Activated naive CD4-positive, alpha-beta T cell treated with anti-CD3 and anti-CD28 coated beads, Interleukin-2, amount 50 U/mL, for 24 hours (primary cell): ENCODE measurements at regions not wholly inside any gene's neighbourhood (a gene's known extent, or its start where the extent isn't known, plus 50 kb on each side); places are given as distances from the start of the nearest gene placed in this dataset.

Experiments
- H3K27ac Mint-ChIP-seq: one replicate; pipeline ENCODE4 v1.8.0; 2021; ENCODE audit warnings: mild to moderate bottlenecking, mixed read lengths
- H3K27me3 Mint-ChIP-seq: one replicate; pipeline ENCODE4 v1.8.0; 2021; ENCODE audit warnings: mixed read lengths
- H3K36me3 Mint-ChIP-seq: one replicate; pipeline ENCODE4 v1.8.0; 2021; ENCODE audit warnings: mixed read lengths
- H3K4me1 Mint-ChIP-seq: one replicate; pipeline ENCODE4 v1.8.0; 2021; ENCODE audit warnings: mixed read lengths
- H3K4me3 Mint-ChIP-seq: one replicate; pipeline ENCODE4 v1.8.0; 2021; ENCODE audit warnings: mild to moderate bottlenecking, mixed read lengths
- H3K9me3 Mint-ChIP-seq: one replicate; pipeline ENCODE4 v1.8.0; 2021; ENCODE audit warnings: mixed read lengths

- H3K27me3 Mint-ChIP-seq = no peaks in the 10 kb centered on the region
- H3K4me1 Mint-ChIP-seq = peaks cover 12% of the 10 kb centered on the region
- peaks cover 1% of the 10 kb centered on the region for H3K36me3 Mint-ChIP-seq
- H3K4me3 Mint-ChIP-seq = no peak overlapping the region
- H3K9me3 Mint-ChIP-seq = no peaks in the 10 kb centered on the region
- no peak overlapping the region for H3K27ac Mint-ChIP-seq
Measured at GRCh38 chr11:69233744-69234570, 60.0 kb upstream of the MYEOV start.

- H3K9me3 Mint-ChIP-seq = no peaks in the 10 kb centered on the region
- no peak overlapping the region for H3K4me3 Mint-ChIP-seq
- no peaks in the 10 kb centered on the region for H3K27me3 Mint-ChIP-seq
- H3K4me1 Mint-ChIP-seq = peaks cover 16% of the 10 kb centered on the region
- H3K36me3 Mint-ChIP-seq = peaks cover 1% of the 10 kb centered on the region
- no peak overlapping the region for H3K27ac Mint-ChIP-seq
Measured at GRCh38 chr11:69234740-69235710, 58.9 kb upstream of the MYEOV start.

GRCh38 chr11:69238573-69239351 lies 55.2 kb upstream of the MYEOV start:
- peak overlapping the region; percentile 16 for H3K4me3 Mint-ChIP-seq
- peaks cover 3% of the 10 kb centered on the region for H3K36me3 Mint-ChIP-seq
- peaks cover 32% of the 10 kb centered on the region for H3K4me1 Mint-ChIP-seq
- H3K9me3 Mint-ChIP-seq = no peaks in the 10 kb centered on the region
- no peaks in the 10 kb centered on the region for H3K27me3 Mint-ChIP-seq
- peak overlapping the region; percentile 90 for H3K27ac Mint-ChIP-seq

GRCh38 chr11:69239641-69240040 lies 54.3 kb upstream of the MYEOV start:
- Mint-ChIP-seq H3K4me3 (no peak overlapping the region), H3K4me1 (peaks cover 32% of the 10 kb centered on the region), H3K27ac (peak overlapping the region; percentile 62), H3K9me3 (no peaks in the 10 kb centered on the region), H3K36me3 (peaks cover 3% of the 10 kb centered on the region), H3K27me3 (no peaks in the 10 kb centered on the region)

- Mint-ChIP-seq H3K4me1 (peaks cover 32% of the 10 kb centered on the region), H3K36me3 (peaks cover 3% of the 10 kb centered on the region), H3K9me3 (no peaks in the 10 kb centered on the region), H3K27ac (no peak overlapping the region), H3K4me3 (no peak overlapping the region), H3K27me3 (no peaks in the 10 kb centered on the region)
Measured at GRCh38 chr11:69240332-69241074, 53.5 kb upstream of the MYEOV start.

GRCh38 chr11:69241075-69241740 lies 52.7 kb upstream of the MYEOV start:
- Mint-ChIP-seq H3K27me3 (no peaks in the 10 kb centered on the region), H3K4me1 (peaks cover 32% of the 10 kb centered on the region), H3K36me3 (peaks cover 3% of the 10 kb centered on the region), H3K9me3 (no peaks in the 10 kb centered on the region), H3K27ac (no peak overlapping the region), H3K4me3 (no peak overlapping the region)

- no peaks in the 10 kb centered on the region for H3K27me3 Mint-ChIP-seq
- peaks cover 32% of the 10 kb centered on the region for H3K4me1 Mint-ChIP-seq
- H3K36me3 Mint-ChIP-seq = peaks cover 3% of the 10 kb centered on the region
- H3K27ac Mint-ChIP-seq = peak overlapping the region; percentile 72
- H3K4me3 Mint-ChIP-seq = no peak overlapping the region
- no peaks in the 10 kb centered on the region for H3K9me3 Mint-ChIP-seq
Measured at GRCh38 chr11:69241844-69242243, 52.1 kb upstream of the MYEOV start.

GRCh38 chr11:69242266-69242920 lies 51.6 kb upstream of the MYEOV start:
- Mint-ChIP-seq H3K4me3 (peak overlapping the region; percentile 15), H3K27ac (peak overlapping the region; percentile 72), H3K9me3 (no peaks in the 10 kb centered on the region), H3K4me1 (peaks cover 32% of the 10 kb centered on the region), H3K27me3 (no peaks in the 10 kb centered on the region), H3K36me3 (peaks cover 3% of the 10 kb centered on the region)

GRCh38 chr11:69243496-69244200 lies 50.3 kb upstream of the MYEOV start:
- peaks cover 23% of the 10 kb centered on the region for H3K4me1 Mint-ChIP-seq
- H3K27ac Mint-ChIP-seq = no peak overlapping the region
- H3K36me3 Mint-ChIP-seq = peaks cover 1% of the 10 kb centered on the region
- no peak overlapping the region for H3K4me3 Mint-ChIP-seq
- no peaks in the 10 kb centered on the region for H3K27me3 Mint-ChIP-seq
- no peaks in the 10 kb centered on the region for H3K9me3 Mint-ChIP-seq
